ENCODE measurements at regions not wholly inside any gene's neighbourhood (a gene's known extent, or its start where the extent isn't known, plus 50 kb on each side); places are given as distances from the start of the nearest gene placed in this dataset.
A peak's percentile ranks its signal among the peaks of the same experiment; 100 is the strongest.

DNA sequence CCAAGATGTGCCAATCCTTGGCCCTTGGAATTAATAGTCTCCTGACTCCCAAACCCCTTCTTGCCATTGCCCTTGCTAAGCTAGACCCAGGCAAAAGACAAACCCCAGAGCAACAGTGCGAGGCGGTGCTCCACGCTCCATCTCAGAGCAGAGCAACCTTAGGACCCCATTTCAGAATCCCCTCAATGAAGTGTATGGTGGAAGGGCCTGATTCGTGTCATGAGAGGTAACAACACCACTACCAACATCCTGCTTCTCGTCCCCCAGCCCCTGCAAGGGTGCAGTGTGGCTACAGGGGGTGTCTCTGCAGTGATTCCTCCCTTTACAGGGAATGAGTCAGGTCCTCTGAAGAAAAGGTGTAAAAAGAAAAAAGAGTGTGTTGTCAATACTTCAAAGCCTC, 103.9 kb upstream of the IRF2BP2 start:
- POLR2A ChIA-PET: no interaction called here
- no peak overlapping the region for H3K27ac ChIP-seq (ENCODE audit: extremely low read depth, low read depth, low read length)
- H3K4me3 ChIP-seq (ENCODE audit: low read depth, low read length): no peak overlapping the region
- H3K9me3 ChIP-seq (ENCODE audit: control insufficient read depth, insufficient read depth, low read depth, low read length): no peaks in the 10 kb centered on the region
- peaks cover 6% of the 10 kb centered on the region; the same call in 1 of the 2 replicates for H3K4me1 ChIP-seq (ENCODE audit: control insufficient read depth, insufficient read depth, low read length)
- TF ChIP-seq ZIC2 (tag by site-specific recombination; IDR thresholded peaks at IDR 0.05) (no peak), ZNF19 (tag by site-specific recombination; IDR thresholded peaks at IDR 0.05; ENCODE audit: low read depth) (no peak), ZNF114 (tag by site-specific recombination; IDR thresholded peaks at IDR 0.05) (no peak), GLIS1 (tag by site-specific recombination; IDR thresholded peaks at IDR 0.05) (no peak), ZNF354C (tag by site-specific recombination; IDR thresholded peaks at IDR 0.05; ENCODE audit: borderline replicate concordance, low read depth) (no peak)
- TF ChIP-seq, protein P1, sequence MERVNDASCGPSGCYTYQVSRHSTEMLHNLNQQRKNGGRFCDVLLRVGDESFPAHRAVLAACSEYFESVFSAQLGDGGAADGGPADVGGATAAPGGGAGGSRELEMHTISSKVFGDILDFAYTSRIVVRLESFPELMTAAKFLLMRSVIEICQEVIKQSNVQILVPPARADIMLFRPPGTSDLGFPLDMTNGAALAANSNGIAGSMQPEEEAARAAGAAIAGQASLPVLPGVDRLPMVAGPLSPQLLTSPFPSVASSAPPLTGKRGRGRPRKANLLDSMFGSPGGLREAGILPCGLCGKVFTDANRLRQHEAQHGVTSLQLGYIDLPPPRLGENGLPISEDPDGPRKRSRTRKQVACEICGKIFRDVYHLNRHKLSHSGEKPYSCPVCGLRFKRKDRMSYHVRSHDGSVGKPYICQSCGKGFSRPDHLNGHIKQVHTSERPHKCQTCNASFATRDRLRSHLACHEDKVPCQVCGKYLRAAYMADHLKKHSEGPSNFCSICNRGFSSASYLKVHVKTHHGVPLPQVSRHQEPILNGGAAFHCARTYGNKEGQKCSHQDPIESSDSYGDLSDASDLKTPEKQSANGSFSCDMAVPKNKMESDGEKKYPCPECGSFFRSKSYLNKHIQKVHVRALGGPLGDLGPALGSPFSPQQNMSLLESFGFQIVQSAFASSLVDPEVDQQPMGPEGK (tag by site-specific recombination; IDR thresholded peaks at IDR 0.05): no peak
- TF ChIP-seq, protein P2, sequence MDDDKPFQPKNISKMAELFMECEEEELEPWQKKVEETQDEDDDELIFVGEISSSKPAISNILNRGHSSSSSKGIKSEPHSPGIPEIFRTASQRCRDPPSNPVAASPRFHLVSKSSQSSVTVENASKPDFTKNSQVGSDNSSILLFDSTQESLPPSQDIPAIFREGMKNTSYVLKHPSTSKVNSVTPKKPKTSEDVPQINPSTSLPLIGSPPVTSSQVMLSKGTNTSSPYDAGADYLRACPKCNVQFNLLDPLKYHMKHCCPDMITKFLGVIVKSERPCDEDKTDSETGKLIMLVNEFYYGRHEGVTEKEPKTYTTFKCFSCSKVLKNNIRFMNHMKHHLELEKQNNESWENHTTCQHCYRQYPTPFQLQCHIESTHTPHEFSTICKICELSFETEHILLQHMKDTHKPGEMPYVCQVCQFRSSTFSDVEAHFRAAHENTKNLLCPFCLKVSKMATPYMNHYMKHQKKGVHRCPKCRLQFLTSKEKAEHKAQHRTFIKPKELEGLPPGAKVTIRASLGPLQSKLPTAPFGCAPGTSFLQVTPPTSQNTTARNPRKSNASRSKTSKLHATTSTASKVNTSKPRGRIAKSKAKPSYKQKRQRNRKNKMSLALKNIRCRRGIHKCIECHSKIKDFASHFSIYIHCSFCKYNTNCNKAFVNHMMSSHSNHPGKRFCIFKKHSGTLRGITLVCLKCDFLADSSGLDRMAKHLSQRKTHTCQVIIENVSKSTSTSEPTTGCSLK (tag by site-specific recombination; IDR thresholded peaks at IDR 0.05): no peak
- TF ChIP-seq, protein P3, sequence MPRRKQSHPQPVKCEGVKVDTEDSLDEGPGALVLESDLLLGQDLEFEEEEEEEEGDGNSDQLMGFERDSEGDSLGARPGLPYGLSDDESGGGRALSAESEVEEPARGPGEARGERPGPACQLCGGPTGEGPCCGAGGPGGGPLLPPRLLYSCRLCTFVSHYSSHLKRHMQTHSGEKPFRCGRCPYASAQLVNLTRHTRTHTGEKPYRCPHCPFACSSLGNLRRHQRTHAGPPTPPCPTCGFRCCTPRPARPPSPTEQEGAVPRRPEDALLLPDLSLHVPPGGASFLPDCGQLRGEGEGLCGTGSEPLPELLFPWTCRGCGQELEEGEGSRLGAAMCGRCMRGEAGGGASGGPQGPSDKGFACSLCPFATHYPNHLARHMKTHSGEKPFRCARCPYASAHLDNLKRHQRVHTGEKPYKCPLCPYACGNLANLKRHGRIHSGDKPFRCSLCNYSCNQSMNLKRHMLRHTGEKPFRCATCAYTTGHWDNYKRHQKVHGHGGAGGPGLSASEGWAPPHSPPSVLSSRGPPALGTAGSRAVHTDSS (tag by site-specific recombination; IDR thresholded peaks at IDR 0.05): no peak
- TF ChIP-seq, protein P4, sequence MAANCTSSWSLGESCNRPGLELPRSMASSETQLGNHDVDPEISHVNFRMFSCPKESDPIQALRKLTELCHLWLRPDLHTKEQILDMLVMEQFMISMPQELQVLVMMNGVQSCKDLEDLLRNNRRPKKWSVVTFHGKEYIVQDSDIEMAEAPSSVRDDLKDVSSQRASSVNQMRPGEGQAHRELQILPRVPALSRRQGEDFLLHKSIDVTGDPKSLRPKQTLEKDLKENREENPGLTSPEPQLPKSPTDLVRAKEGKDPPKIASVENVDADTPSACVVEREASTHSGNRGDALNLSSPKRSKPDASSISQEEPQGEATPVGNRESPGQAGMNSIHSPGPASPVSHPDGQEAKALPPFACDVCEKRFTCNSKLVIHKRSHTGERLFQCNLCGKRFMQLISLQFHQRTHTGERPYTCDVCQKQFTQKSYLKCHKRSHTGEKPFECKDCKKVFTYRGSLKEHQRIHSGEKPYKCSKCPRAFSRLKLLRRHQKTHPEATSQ (tag by site-specific recombination; IDR thresholded peaks at IDR 0.05): no peak
- TF ChIP-seq, protein P5, sequence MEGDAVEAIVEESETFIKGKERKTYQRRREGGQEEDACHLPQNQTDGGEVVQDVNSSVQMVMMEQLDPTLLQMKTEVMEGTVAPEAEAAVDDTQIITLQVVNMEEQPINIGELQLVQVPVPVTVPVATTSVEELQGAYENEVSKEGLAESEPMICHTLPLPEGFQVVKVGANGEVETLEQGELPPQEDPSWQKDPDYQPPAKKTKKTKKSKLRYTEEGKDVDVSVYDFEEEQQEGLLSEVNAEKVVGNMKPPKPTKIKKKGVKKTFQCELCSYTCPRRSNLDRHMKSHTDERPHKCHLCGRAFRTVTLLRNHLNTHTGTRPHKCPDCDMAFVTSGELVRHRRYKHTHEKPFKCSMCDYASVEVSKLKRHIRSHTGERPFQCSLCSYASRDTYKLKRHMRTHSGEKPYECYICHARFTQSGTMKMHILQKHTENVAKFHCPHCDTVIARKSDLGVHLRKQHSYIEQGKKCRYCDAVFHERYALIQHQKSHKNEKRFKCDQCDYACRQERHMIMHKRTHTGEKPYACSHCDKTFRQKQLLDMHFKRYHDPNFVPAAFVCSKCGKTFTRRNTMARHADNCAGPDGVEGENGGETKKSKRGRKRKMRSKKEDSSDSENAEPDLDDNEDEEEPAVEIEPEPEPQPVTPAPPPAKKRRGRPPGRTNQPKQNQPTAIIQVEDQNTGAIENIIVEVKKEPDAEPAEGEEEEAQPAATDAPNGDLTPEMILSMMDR (tag by site-specific recombination; IDR thresholded peaks at IDR 0.05): no peak
- TF ChIP-seq, protein P6, sequence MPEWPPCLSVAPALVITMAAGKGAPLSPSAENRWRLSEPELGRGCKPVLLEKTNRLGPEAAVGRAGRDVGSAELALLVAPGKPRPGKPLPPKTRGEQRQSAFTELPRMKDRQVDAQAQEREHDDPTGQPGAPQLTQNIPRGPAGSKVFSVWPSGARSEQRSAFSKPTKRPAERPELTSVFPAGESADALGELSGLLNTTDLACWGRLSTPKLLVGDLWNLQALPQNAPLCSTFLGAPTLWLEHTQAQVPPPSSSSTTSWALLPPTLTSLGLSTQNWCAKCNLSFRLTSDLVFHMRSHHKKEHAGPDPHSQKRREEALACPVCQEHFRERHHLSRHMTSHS (tag by site-specific recombination; IDR thresholded peaks at IDR 0.05): no peak
- no peaks in the 10 kb centered on the region for H3K36me3 ChIP-seq (ENCODE audit: control insufficient read depth in 2 of 2, insufficient read depth in 1 of 2, low read length in 2 of 2)
- CTCF ChIA-PET: interaction anchor here (0.9 to 1.4 kb wide), 2 partner anchors 214 to 365 kb away, joined by 3 to 5 read pairs; no protein-coding TSS in a partner anchor

DNA sequence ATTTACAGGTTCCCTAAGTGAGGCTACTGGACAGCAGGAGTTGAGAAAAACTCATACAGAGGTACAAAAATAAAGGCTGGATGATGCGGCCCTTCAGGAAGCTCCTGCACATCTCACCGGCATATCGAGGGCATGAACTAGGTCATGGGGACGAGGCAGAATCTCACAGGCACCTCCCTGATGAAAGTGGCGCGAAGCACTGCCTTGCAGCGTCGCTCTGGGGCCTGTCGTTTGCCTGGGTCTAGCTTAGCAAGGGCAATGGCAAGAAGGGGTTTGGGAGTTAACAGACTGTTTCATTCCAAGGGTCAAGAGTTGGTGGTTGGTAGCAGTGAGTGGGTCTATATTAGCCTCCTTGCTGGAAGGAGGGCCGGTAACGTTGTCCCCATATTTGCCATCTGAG, 103.5 kb upstream of the IRF2BP2 start:
- Histone ChIP-seq H3K9me3 (ENCODE audit: control insufficient read depth, insufficient read depth, low read depth, low read length) (no peaks in the 10 kb centered on the region), H3K36me3 (ENCODE audit: control insufficient read depth in 2 of 2, insufficient read depth in 1 of 2, low read length in 2 of 2) (no peaks in the 10 kb centered on the region), H3K27ac (ENCODE audit: extremely low read depth, low read depth, low read length) (no peak overlapping the region), H3K4me3 (ENCODE audit: low read depth, low read length) (no peak overlapping the region), H3K4me1 (ENCODE audit: control insufficient read depth, insufficient read depth, low read length) (peaks cover 6% of the 10 kb centered on the region; the same call in 1 of the 2 replicates)
- ChIA-PET CTCF (interaction anchor here (0.6 to 1.4 kb wide), 2 partner anchors 214 to 391 kb away, joined by 3 to 5 read pairs; no protein-coding TSS in a partner anchor), POLR2A (no interaction called here)
- TF ChIP-seq ZNF843 (tag by site-specific recombination; IDR thresholded peaks at IDR 0.05) (no peak), ZBTB20 (tag by site-specific recombination; IDR thresholded peaks at IDR 0.05) (0 out of 2 replicates have a peak, but pooled peaks have one; percentile 33)
- TF ChIP-seq, protein P7, sequence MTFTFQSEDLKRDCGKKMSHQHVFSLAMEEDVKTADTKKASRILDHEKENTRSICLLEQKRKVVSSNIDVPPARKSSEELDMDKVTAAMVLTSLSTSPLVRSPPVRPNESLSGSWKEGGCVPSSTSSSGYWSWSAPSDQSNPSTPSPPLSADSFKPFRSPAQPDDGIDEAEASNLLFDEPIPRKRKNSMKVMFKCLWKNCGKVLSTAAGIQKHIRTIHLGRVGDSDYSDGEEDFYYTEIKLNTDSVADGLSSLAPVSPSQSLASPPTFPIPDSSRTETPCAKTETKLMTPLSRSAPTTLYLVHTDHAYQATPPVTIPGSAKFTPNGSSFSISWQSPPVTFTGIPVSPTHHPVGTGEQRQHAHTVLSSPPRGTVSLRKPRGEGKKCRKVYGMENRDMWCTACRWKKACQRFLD (tag by site-specific recombination; IDR thresholded peaks at IDR 0.05): no peak
- TF ChIP-seq, protein P8, sequence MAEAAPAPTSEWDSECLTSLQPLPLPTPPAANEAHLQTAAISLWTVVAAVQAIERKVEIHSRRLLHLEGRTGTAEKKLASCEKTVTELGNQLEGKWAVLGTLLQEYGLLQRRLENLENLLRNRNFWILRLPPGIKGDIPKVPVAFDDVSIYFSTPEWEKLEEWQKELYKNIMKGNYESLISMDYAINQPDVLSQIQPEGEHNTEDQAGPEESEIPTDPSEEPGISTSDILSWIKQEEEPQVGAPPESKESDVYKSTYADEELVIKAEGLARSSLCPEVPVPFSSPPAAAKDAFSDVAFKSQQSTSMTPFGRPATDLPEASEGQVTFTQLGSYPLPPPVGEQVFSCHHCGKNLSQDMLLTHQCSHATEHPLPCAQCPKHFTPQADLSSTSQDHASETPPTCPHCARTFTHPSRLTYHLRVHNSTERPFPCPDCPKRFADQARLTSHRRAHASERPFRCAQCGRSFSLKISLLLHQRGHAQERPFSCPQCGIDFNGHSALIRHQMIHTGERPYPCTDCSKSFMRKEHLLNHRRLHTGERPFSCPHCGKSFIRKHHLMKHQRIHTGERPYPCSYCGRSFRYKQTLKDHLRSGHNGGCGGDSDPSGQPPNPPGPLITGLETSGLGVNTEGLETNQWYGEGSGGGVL (tag by site-specific recombination; IDR thresholded peaks at IDR 0.05): no peak

All from HEK293 (cell line).